Natural killer cell (primary cell): ENCODE measurements at regions not wholly inside any gene's neighbourhood (a gene's known extent, or its start where the extent isn't known, plus 50 kb on each side); places are given as distances from the start of the nearest gene placed in this dataset.

Experiments
- ATAC-seq, 3 donors: fragments of 150-1000 bp in 2 of 3; fragments of 200-7000 bp in 1 of 3; cut with Tn5 transposase; 1 replicate in 1 of 3; 2 replicates in 2 of 3; pipeline ENCODE4 v1.10.0; 2021; ENCODE audit warnings: mild to moderate bottlenecking in 2 of 3, moderate library complexity in 2 of 3
- DNase-seq, 2 donors: peaks; one replicate each; pipeline versions ENCODE4 v3.0.0 to v3.0.0-alpha.2; 2013 to 2021; ENCODE audit warnings: mixed read lengths in 1 of 2
- H3K27ac ChIP-seq: one replicate; pipeline ENCODE4 v1.5.1; 2013; ENCODE audit warnings: mild to moderate bottlenecking, low read length
- H3K27me3 ChIP-seq: one replicate; pipeline ENCODE4 v1.6.1; 2013; ENCODE audit warnings: low read length; ENCODE audit not compliant: control insufficient read depth, insufficient read depth
- H3K36me3 ChIP-seq: one replicate; pipeline ENCODE4 v1.6.1; 2013; ENCODE audit warnings: low read length; ENCODE audit not compliant: control insufficient read depth, insufficient read depth
- H3K4me1 ChIP-seq: one replicate; pipeline ENCODE4 v1.6.1; 2013; ENCODE audit warnings: low read length; ENCODE audit not compliant: control insufficient read depth, insufficient read depth
- H3K4me3 ChIP-seq: one replicate; pipeline ENCODE4 v1.5.1; 2013; ENCODE audit warnings: low read length
- H3K9me3 ChIP-seq: one replicate; pipeline ENCODE4 v1.6.1; 2013; ENCODE audit warnings: low read length; ENCODE audit not compliant: control insufficient read depth, insufficient read depth
- H3K27ac Mint-ChIP-seq, 2 donors: one replicate each; pipeline ENCODE4 v1.8.0; 2022; ENCODE audit warnings: mild to moderate bottlenecking in 2 of 2, mixed read lengths in 2 of 2, moderate library complexity in 1 of 2
- H3K27me3 Mint-ChIP-seq, 2 donors: one replicate each; pipeline ENCODE4 v1.8.0; 2022; ENCODE audit warnings: low read depth in 2 of 2, mixed read lengths in 2 of 2
- H3K36me3 Mint-ChIP-seq: one replicate; pipeline ENCODE4 v1.8.0; 2022; ENCODE audit warnings: mixed read lengths
- H3K4me1 Mint-ChIP-seq, 2 donors: one replicate each; pipeline ENCODE4 v1.8.0; 2022; ENCODE audit warnings: mixed read lengths in 2 of 2
- H3K4me3 Mint-ChIP-seq: one replicate; pipeline ENCODE4 v1.8.0; 2022; ENCODE audit warnings: mild to moderate bottlenecking, moderate library complexity, mixed read lengths
- H3K9me3 Mint-ChIP-seq, 2 donors: one replicate each; pipeline ENCODE4 v1.8.0; 2022; ENCODE audit warnings: mixed read lengths in 2 of 2
- WGBS: methylation state at CpG from one replicate; pipeline ENCODE4 v1.1.7; 2013; ENCODE audit warnings: missing lambda C conversion rate; ENCODE audit not compliant: insufficient coverage; 5-methylcytosine and 5-hydroxymethylcytosine counted together
- intact Hi-C: fragments of 100-400 bp; cut with micrococcal nuclease; formaldehyde crosslinking; loops from one replicate; pipeline ENCODE4 v1.14.2; 2022
- TF ChIP-seq, protein P1 (sequence below): fragments of 200-600 bp; IDR thresholded peaks from one replicate; pipeline ENCODE4 v1.8.0; 2022; ENCODE audit warnings: antibody characterized with exemption

DNA sequence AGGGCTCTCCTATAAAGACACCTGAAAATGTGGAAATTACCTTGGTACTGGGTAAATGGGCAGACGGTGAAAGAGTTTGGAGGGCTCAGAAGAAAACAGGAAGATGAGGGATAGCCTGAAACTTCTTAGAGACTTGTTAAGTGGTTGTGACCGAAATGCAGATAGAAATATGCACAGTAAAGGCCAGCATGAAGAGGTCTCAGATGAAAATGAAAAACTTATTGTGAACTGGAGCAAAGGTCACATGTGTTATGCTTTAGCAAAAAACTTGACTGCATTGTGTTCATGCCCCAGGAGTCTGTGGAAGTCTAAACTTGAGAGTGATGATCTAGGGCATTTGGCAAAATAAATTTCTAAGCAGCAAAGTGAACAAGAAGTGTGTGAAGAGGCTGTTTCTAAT, 137.1 kb downstream of the CBLN2 start:
- DNase-seq (no peak), ATAC-seq (no peak)
- Histone ChIP-seq H3K27ac (no peak overlapping the region), H3K9me3 (peaks cover 11% of the 10 kb centered on the region), H3K27me3 (no peaks in the 10 kb centered on the region), H3K4me1 (no peaks in the 10 kb centered on the region), H3K36me3 (no peaks in the 10 kb centered on the region), H3K4me3 (no peak overlapping the region)
- Mint-ChIP-seq H3K27me3 (no peaks in the 10 kb centered on the region), H3K4me3 (no peak overlapping the region), H3K4me1 (no peaks in the 10 kb centered on the region), H3K27ac (no peak overlapping the region), H3K36me3 (no peaks in the 10 kb centered on the region), H3K9me3 (peaks cover 11 to 22% of the 10 kb centered on the region in 2 donors)
- TF ChIP-seq, protein P1, sequence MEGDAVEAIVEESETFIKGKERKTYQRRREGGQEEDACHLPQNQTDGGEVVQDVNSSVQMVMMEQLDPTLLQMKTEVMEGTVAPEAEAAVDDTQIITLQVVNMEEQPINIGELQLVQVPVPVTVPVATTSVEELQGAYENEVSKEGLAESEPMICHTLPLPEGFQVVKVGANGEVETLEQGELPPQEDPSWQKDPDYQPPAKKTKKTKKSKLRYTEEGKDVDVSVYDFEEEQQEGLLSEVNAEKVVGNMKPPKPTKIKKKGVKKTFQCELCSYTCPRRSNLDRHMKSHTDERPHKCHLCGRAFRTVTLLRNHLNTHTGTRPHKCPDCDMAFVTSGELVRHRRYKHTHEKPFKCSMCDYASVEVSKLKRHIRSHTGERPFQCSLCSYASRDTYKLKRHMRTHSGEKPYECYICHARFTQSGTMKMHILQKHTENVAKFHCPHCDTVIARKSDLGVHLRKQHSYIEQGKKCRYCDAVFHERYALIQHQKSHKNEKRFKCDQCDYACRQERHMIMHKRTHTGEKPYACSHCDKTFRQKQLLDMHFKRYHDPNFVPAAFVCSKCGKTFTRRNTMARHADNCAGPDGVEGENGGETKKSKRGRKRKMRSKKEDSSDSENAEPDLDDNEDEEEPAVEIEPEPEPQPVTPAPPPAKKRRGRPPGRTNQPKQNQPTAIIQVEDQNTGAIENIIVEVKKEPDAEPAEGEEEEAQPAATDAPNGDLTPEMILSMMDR: no peak
- 80% methylated on average over 2 of the region's 2 CpGs for WGBS
- intact Hi-C loops: no loop called here

DNA sequence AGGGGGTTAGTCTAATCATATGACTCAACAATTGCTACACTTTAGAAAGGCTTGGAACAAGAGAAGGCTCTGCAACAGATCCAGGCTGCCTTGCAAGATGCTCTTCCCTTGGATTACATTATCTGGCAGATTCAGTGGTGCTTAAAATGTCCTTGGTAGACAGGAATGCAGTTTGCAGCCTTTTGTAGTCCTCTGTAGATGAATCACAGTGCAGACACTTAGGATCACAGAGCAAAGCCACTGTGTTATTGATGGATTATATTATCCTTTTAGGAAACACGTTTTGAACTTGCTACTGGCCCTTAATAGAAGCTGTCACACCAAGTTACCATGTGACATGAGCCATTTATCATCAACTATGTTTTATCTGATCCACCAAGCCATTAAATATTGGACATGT, 152.2 kb downstream of the CBLN2 start:
- intact Hi-C loops: no loop called here
- Histone ChIP-seq H3K36me3 (no peaks in the 10 kb centered on the region), H3K4me3 (no peak overlapping the region), H3K9me3 (no peaks in the 10 kb centered on the region), H3K27me3 (no peaks in the 10 kb centered on the region), H3K27ac (no peak overlapping the region), H3K4me1 (no peaks in the 10 kb centered on the region)
- no peak for ATAC-seq
- WGBS: 29% methylated on average over 1 of the region's 1 CpG
- TF ChIP-seq, protein P1: no peak
- H3K9me3 Mint-ChIP-seq: peaks cover 21% of the 10 kb centered on the region in 2 donors
- no peak overlapping the region for H3K27ac Mint-ChIP-seq
- H3K27me3 Mint-ChIP-seq: no peaks in the 10 kb centered on the region
- no peaks in the 10 kb centered on the region for H3K4me1 Mint-ChIP-seq
- DNase-seq: no peak
- H3K4me3 Mint-ChIP-seq: no peak overlapping the region
- H3K36me3 Mint-ChIP-seq: peaks cover 8% of the 10 kb centered on the region

DNA sequence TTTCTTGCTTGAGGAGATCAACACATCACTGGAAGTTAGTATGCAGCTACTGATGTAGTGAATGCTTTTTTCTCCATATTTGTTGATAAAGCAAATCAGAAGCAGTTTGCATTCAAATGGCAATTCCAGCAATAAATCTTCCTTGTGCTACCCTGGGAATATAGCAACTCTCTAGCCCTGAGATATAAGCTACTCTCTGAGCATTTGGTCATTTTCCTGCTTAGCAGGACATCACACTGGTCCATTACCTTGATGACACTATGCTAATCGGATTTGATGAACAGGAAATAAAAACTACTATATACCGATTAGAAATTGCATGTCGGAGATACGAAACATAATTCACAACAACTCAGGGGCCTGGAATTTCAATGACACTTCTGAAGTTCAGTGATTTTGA, 152.7 kb downstream of the CBLN2 start:
- H3K36me3 ChIP-seq: no peaks in the 10 kb centered on the region
- no peaks in the 10 kb centered on the region for H3K27me3 Mint-ChIP-seq
- no peak for ATAC-seq
- TF ChIP-seq, protein P1: no peak
- H3K9me3 ChIP-seq: no peaks in the 10 kb centered on the region
- no peaks in the 10 kb centered on the region for H3K4me1 Mint-ChIP-seq
- H3K4me1 ChIP-seq: no peaks in the 10 kb centered on the region
- no peak overlapping the region for H3K4me3 ChIP-seq
- H3K4me3 Mint-ChIP-seq: no peak overlapping the region
- DNase-seq: no peak
- H3K36me3 Mint-ChIP-seq: peaks cover 8% of the 10 kb centered on the region
- H3K27me3 ChIP-seq: no peaks in the 10 kb centered on the region
- peaks cover 21% of the 10 kb centered on the region in 2 donors for H3K9me3 Mint-ChIP-seq
- no peak overlapping the region for H3K27ac ChIP-seq
- WGBS: 89% methylated on average over 4 of the region's 4 CpGs
- no peak overlapping the region for H3K27ac Mint-ChIP-seq
- intact Hi-C loops: no loop called here

DNA sequence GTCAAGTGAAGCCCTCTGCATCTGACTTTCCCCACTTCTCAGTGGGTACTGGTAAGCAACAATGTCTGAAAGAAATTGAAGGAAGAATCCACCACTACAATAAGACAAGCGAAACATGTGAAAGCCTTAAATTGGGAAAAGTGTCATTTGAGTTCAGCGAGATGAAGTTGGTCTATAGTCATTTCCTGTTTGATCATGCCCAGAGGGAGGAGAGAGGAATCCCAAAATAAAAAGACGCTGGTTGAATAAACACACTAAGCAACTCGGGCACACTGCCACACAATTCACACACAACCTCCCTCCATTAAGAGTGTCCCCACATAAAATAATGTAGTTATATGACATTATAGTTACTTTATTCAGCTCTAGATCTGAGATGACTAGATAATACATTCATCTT, 166.1 kb downstream of the CBLN2 start:
- 100% methylated on average over 1 of the region's 4 CpGs for WGBS
- no peaks in the 10 kb centered on the region for H3K27me3 ChIP-seq
- H3K9me3 ChIP-seq: no peaks in the 10 kb centered on the region
- intact Hi-C loops: no loop called here
- no peak overlapping the region for H3K27ac ChIP-seq
- DNase-seq (no peak), ATAC-seq (no peak)
- H3K4me1 ChIP-seq: no peaks in the 10 kb centered on the region
- TF ChIP-seq, protein P1: no peak
- H3K4me3 ChIP-seq: no peak overlapping the region
- no peaks in the 10 kb centered on the region for H3K36me3 Mint-ChIP-seq
- no peak overlapping the region for H3K27ac Mint-ChIP-seq
- no peaks in the 10 kb centered on the region for H3K36me3 ChIP-seq
- H3K4me3 Mint-ChIP-seq: no peak overlapping the region
- peaks cover 11 to 13% of the 10 kb centered on the region in 2 donors for H3K9me3 Mint-ChIP-seq
- H3K4me1 Mint-ChIP-seq: no peaks in the 10 kb centered on the region
- H3K27me3 Mint-ChIP-seq: no peaks in the 10 kb centered on the region
